ENCODE measurements at regions not wholly inside any gene's neighbourhood (a gene's known extent, or its start where the extent isn't known, plus 50 kb on each side); places are given as distances from the start of the nearest gene placed in this dataset.

- DNase-seq (ENCODE audit: low read depth), result no peak
Observed at GRCh38 chr4:186889876-186890643, 166.4 kb upstream of the FAT1 start.

GRCh38 chr4:186891859-186892486, 168.3 kb upstream of the FAT1 start:
- no peak for DNase-seq (ENCODE audit: low read depth)

GRCh38 chr4:186898367-186898766, 174.7 kb upstream of the FAT1 start:
- no peak for DNase-seq (ENCODE audit: low read depth)

GRCh38 chr4:186900232-186900900, 176.7 kb upstream of the FAT1 start:
- DNase-seq (ENCODE audit: low read depth), result peak; percentile 54

GRCh38 chr4:186900984-186901383, 177.3 kb upstream of the FAT1 start:
- DNase-seq (ENCODE audit: low read depth), result no peak

DNA sequence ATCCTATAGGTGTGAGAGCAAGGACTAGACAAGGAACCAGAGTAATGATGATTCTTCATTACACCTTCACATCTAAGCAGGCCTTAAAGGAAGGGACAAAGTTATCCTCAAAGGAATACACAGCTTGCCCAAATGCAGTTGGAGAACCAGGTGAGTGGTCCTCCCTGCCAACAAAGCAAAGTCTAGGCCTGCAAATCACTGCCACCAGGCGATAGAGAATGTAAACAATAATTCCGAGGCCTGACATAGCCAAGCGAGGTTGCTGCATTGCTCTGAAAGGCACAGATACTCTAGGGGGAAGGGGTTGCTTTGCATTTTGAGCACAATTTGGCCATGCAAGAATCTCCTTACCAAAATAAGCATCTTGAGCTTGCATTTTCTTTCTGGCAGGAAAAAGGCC, 178.2 kb upstream of the FAT1 start:
- no peak for DNase-seq (ENCODE audit: low read depth)

DNA sequence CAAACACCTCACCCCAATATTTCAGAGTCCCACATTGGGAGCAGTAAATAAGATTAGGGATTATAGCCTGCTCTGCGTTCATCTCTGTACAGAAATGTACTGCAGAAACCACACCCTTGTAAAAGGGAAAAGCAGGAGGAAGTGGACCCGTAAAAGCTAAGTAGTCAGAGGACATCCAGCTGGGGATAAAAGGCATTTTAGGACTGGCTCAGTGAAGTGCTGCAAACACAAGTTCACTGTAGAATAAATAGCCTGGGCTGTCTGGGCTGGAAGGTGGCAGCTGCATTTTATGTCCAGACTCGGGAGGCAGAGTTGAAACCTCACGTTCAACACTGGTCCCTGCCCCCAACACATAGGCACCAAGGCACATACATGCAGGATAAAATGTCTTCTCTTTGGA, 178.7 kb upstream of the FAT1 start:
- DNase-seq (ENCODE audit: low read depth), result no peak

GRCh38 chr4:186904101-186904500, 180.4 kb upstream of the FAT1 start:
- peak; percentile 88 for DNase-seq (ENCODE audit: low read depth)

GRCh38 chr4:186906722-186907121, 183.1 kb upstream of the FAT1 start:
- no peak for DNase-seq (ENCODE audit: low read depth)

DNA sequence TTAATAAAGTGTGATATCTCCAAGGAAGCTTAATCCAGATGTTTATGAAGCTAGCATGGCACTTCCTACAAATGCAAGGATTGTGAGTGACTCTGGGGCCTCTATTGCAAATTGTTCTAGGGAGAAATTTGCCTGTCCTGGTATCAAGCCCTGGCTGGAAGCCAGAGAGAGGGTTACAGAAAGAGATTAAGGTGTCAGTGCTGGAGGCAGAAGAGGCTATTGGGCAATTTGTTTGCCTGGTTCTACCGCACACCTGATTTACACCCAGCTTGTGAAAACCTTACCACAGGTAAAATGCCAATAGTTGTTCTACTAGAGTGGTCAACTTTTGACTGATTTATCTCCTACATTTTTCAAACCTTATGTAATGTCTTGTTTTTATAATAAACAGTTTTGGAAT, 186.7 kb upstream of the FAT1 start:
- DNase-seq (ENCODE audit: low read depth), result no peak

DNA sequence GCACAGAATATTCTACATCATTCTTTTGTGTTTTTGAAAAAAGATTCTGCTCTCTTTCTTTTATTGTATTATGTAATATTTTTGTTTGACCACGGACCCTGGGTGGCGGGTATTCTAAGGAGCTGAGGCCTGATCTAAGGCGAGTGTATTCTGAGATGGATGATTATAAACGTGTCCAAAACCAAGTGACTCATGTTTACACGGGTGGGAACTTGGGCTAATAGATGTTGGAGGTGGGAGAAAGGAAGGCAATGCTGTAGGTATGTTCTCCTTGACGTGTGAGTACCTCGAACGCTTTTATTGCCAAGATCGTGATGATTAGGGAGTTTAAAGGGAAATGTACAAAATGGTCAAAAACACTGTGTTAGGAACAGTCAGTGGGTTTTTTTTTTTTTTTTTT, 188.9 kb upstream of the FAT1 start:
- DNase-seq (ENCODE audit: low read depth), result no peak

DNA sequence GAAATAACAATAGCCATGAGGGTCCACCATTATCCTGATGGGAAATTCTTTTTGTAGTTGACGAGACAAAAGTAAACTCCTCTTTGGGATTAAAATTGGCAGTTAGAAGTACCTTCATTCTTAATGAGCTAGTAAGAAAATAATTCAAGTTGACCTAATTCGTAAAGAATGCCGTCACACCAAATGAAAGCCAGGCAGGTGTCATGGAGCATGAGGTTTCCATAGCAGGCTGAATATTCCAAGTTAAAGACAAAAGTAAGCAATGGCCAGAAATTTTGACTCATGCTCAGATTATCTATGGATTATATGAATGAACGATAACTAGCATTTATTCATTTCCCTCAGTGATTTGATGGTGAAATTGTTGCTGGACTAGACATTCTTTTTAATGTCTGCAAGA, 192.2 kb upstream of the FAT1 start:
- DNase-seq (ENCODE audit: low read depth), result no peak

- no peak for DNase-seq (ENCODE audit: low read depth)
Observed at GRCh38 chr4:186917136-186917535, 193.5 kb upstream of the FAT1 start.

GRCh38 chr4:186918466-186918865, 194.8 kb upstream of the FAT1 start:
- DNase-seq (ENCODE audit: low read depth), result no peak

GRCh38 chr4:186919340-186919739, 195.7 kb upstream of the FAT1 start:
- no peak for DNase-seq (ENCODE audit: low read depth)

DNA sequence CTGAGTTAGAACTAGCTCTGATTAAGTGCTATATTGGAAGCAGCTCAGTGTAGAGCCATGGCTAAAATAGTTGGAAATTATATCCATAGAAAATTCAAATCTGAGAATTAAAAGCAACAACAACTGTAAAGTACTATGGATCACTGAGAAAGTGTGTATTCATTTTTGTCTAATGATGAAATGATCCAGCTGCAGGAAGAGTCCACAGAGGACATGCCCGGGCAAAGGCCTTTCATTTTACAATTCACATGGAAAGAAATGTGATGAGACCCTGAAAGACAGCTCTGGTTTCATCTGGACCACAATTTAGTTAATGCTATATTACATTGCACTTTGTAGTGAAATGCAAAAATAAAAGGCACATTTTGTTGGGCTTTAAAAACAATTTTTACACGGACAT, 196.8 kb upstream of the FAT1 start:
- peak; percentile 55 for DNase-seq (ENCODE audit: low read depth)

DNA sequence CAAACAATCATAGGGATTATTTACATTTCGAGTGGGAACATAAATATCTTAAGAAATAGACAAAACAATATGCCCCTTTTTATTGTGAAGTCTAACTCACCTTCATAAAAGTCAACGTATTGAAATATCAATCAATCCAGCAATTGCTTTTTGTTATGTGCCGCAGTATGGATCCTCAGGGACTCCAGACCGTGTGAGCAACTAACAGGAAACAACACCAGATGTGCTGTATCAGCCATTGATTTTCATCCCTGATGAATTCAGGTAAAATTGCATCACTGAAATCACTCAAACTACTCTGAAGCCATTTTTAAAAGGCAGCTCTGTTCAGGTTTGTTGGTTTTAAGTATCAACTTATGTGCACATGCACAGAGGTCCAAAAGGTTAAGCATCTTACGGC, 197.3 kb upstream of the FAT1 start:
- no peak for DNase-seq (ENCODE audit: low read depth)

DNA sequence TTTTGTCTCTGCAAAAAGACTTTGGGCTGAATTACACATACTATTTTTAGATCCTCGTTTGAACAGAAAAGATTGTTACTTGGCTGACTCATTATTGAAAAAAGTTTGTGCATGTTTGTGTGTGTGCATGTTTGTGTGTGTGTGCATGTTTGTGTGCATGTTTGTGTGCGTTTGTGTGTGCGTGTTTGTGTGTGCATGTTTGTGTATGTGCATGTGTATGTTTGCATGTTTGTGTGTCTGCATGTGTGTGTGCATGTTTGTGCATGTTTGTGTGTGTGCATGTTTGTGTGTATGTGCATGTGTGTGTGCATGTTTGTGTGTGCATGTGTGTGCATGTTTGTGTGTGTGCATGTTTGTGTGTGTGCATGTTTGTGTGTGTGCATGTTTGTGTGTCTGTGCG, 201.1 kb upstream of the FAT1 start:
- DNase-seq (ENCODE audit: low read depth), result no peak

DNA sequence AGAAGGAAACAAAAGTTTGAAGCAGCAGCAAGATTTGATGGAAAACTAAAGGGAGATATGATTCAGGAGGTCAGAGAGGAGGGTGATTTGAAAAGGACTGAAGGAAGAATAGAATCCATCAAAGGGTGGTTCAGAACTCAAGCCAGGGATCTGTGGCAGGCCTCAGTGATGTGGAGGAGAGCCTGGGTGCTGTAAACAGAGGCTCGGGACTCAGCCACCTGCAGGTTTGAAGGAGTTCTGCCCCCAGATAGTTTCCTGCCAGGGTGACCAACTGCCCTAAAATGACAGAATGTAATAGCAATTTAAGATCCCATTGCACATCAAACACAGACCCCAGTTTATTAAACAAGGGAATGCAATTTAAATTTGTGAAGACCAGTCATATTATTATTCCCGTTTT, 204.0 kb upstream of the FAT1 start:
- no peak for DNase-seq (ENCODE audit: low read depth)

DNA sequence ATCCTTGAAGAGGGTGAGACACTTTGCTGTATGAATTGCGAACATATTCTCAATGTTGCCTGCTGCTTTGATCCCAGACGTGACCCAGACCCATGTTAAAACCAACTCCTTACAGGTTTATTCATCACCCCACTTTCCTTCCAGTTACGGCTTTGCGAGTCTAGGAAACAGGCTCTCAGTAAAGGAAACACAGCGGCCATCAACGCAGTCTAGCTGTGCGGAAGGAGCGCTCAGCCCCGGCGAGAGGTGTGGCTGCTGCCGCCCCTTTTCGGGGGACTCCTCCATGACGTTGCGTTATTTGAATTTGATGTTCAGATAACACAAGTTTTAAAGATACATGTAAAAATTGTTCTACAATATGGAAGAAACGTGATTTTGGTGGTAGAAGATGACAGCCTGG, 206.4 kb upstream of the FAT1 start:
- no peak for DNase-seq (ENCODE audit: low read depth)

- DNase-seq (ENCODE audit: low read depth), result peak; percentile 74
Observed at GRCh38 chr4:186931519-186931918, 207.9 kb upstream of the FAT1 start.

DNA sequence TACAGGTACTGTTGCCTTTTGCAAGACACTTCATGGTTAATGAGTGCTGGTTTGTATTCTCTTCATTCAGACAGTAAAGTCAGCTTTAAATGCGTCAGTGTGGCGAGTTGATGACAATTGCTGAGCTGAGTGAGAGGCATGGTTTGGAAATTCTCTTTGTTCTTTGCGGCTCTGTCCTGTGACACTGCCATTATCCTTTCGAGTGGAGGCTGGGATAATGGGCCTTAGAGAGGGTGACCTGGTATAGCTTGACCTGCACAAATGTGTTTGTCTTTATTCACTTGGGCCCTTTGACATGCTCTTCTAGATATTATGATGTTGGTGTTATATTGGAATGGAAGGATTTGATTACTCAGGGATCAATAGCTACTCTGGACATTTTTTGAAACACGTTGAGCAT, 208.5 kb upstream of the FAT1 start:
- DNase-seq (ENCODE audit: low read depth), result no peak

DNA sequence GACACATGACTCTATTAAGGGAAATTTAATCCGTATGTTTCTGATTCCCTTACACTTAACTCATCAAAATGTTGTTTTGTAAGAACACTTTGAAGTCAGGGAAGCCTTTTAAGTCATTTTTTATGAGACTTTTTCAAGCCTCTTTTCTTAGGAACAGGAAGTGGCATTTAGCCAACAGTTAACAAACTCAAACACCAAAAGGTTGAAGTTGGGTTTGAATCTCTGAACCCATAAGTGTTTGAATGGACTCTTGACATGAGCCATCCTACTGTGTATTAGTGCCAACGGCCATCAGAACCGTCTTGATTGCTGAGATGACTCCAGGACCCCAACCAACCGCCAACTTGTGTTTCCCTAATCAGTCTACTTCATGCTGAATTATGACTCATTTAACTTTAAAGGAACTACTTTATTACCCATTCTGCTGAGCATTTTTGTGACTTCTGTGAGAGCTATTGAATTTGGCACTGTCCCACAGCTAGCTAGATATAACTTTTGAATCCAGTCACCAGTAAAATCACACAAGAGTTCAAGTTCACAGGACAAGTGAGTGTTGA, 209.1 kb upstream of the FAT1 start:
- DNase-seq (ENCODE audit: low read depth), result peak; percentile 84
